GM12801 (cell line): ENCODE measurements at regions not wholly inside any gene's neighbourhood (a gene's known extent, or its start where the extent isn't known, plus 50 kb on each side); places are given as distances from the start of the nearest gene placed in this dataset.

Source experiments
- CTCF ChIP-seq: IDR thresholded peaks from one replicate; pipeline ENCODE4 v1.5.1; 2011; ENCODE audit warnings: control low read depth; ENCODE audit not compliant: insufficient read length; ENCODE audit errors: extremely low read depth

GRCh38 chr12:107826276-107826675 lies 51.8 kb downstream of the ASCL4 start:
- no peak for TF ChIP-seq CTCF

GRCh38 chr12:107829271-107829670 lies 54.8 kb downstream of the ASCL4 start:
- no peak for TF ChIP-seq CTCF

GRCh38 chr12:107832441-107832840 lies 57.9 kb downstream of the ASCL4 start:
- no peak for TF ChIP-seq CTCF

GRCh38 chr12:107840186-107840585 lies 65.7 kb downstream of the ASCL4 start:
- no peak for TF ChIP-seq CTCF

- no peak for TF ChIP-seq CTCF
Observed at GRCh38 chr12:107843351-107844311, 69.1 kb downstream of the ASCL4 start.

- TF ChIP-seq CTCF: no peak
Observed at GRCh38 chr12:107844312-107844921, 69.9 kb downstream of the ASCL4 start.

DNA sequence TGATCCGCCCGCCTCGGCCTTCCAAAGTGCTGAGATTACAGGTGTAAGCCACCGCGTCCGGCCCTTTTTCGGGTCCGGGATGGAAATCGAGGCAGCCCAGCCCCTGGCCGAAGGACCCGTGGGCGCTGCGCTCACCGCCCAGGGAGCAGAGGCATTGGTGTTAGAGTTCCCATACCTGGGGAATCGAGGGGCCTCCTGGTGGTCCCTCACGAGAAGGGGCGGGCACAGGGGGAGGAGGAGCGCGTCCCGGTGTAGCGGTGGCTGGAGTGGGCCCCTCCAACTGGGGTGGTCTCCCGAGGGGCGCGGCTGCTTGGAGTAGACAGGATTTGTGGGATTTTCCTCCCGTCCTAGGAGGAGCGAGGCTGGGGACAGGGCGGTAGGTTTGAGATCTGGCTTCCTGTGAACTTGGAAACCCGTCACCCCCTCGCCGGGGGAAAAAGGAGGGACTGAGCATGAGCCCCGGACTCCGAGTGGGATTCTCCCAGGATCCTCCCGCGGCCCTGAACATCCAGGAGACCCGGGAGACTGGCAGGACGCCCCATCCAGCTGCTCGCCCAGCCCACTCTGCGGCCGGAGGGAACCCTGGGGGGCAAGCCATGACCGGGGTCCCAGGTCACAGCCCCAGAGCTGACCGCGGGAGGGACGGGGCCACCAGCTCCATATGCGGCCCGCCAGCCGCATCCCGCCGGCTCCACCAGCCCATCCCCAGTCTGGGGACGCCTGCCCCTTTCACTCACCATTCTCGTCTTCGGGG lies 70.9 kb downstream of the ASCL4 start:
- TF ChIP-seq CTCF: no peak
